WTC11 (cell line): ENCODE measurements at regions not wholly inside any gene's neighbourhood (a gene's known extent, or its start where the extent isn't known, plus 50 kb on each side); places are given as distances from the start of the nearest gene placed in this dataset.

Experiments
- FOXP1 ChIP-seq: sonication (generic); formaldehyde crosslinking; IDR thresholded peaks from 2 replicates; pipeline ENCODE4 v1.8.0; 2022; ENCODE audit warnings: missing genetic modification reagents, mild to moderate bottlenecking, moderate library complexity, borderline replicate concordance
- ZNF416 ChIP-seq: fragments of 250-450 bp; sonication (Bioruptor Pico); IDR thresholded peaks from 2 replicates; pipeline ENCODE4 v1.9.0; 2021; ENCODE audit warnings: mild to moderate bottlenecking, inconsistent platforms
- TF ChIP-seq, protein P1 (sequence below): fragments of 200-600 bp; IDR thresholded peaks from 2 replicates; pipeline ENCODE4 v1.8.0; 2022; ENCODE audit warnings: antibody characterized with exemption
- TF ChIP-seq, protein P2 (sequence below): sonication (generic); formaldehyde crosslinking; IDR thresholded peaks from 2 replicates; pipeline ENCODE4 v1.8.0; 2022; ENCODE audit warnings: mild to moderate bottlenecking, missing genetic modification reagents

DNA sequence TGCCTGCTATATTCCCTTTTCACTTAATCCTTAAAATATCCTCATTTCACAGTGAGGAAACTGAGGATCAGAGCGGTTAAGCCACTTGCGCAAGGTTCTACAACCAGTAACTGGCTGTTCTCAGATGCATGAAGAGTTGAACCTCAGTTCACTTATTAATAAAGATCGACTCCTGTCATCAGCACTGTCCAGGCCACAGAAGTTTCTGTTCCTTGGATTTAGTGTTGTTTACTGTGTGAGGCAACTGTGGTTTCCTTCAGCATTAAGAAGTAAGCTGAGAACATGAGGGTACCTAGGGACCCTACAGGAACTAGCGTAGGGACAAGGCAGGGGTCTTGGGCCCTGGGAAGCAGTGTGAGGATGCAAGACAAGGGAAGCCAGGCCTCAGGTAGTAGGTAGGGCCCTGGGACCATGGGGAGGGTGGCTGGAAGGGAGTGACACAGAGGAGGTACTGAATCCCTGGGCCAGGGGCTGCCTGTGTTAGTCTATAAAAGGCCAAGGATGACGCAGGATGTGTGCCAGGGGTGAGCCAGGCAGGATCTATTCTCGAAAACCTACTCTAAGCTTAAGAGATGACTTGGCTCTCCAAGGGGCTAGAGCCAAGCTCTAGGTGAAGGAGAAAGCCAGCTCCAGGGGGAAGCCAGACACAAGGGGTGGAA, 181.2 kb upstream of the CSF3R start:
- TF ChIP-seq, protein P1, sequence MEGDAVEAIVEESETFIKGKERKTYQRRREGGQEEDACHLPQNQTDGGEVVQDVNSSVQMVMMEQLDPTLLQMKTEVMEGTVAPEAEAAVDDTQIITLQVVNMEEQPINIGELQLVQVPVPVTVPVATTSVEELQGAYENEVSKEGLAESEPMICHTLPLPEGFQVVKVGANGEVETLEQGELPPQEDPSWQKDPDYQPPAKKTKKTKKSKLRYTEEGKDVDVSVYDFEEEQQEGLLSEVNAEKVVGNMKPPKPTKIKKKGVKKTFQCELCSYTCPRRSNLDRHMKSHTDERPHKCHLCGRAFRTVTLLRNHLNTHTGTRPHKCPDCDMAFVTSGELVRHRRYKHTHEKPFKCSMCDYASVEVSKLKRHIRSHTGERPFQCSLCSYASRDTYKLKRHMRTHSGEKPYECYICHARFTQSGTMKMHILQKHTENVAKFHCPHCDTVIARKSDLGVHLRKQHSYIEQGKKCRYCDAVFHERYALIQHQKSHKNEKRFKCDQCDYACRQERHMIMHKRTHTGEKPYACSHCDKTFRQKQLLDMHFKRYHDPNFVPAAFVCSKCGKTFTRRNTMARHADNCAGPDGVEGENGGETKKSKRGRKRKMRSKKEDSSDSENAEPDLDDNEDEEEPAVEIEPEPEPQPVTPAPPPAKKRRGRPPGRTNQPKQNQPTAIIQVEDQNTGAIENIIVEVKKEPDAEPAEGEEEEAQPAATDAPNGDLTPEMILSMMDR: no peak
- TF ChIP-seq, protein P2, sequence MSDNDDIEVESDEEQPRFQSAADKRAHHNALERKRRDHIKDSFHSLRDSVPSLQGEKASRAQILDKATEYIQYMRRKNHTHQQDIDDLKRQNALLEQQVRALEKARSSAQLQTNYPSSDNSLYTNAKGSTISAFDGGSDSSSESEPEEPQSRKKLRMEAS (CRISPR knock-in tag): no peak
- TF ChIP-seq FOXP1 (CRISPR knock-in tag) (no peak), ZNF416 (CRISPR knock-in tag) (no peak)
